HCT116 (cell line): ENCODE measurements at regions not wholly inside any gene's neighbourhood (a gene's known extent, or its start where the extent isn't known, plus 50 kb on each side); places are given as distances from the start of the nearest gene placed in this dataset.

Experiments
- ATF3 ChIP-seq: IDR thresholded peaks from 2 replicates; pipeline ENCODE4 v1.6.1; 2012
- CEBPB ChIP-seq: IDR thresholded peaks from 2 replicates; pipeline ENCODE4 v1.6.1; 2012; ENCODE audit warnings: low read depth
- CTCF ChIP-seq, 3 experiments: fragments of 200-600 bp in 1 of 3; sonication (generic) in 1 of 3; IDR thresholded peaks in 2 of 3; conservative IDR thresholded peaks in 1 of 3; 2 replicates each; pipeline ENCODE4 v1.5.1; 2012 to 2017; ENCODE audit warnings: low read depth in 2 of 3, low read length in 2 of 3, antibody characterized with exemption in 1 of 3, borderline replicate concordance in 1 of 3, control low read depth in 1 of 3, mild to moderate bottlenecking in 1 of 3, mixed read lengths in 1 of 3, mixed run types in 1 of 3, moderate library complexity in 1 of 3; ENCODE audit not compliant: insufficient read depth in 1 of 3
- ELF1 ChIP-seq: IDR thresholded peaks from 2 replicates; pipeline ENCODE4 v1.6.1; 2012; ENCODE audit warnings: low read depth, borderline replicate concordance
- EZH2 ChIP-seq: fragments of 200-600 bp; sonication (generic); IDR thresholded peaks from 2 replicates; pipeline ENCODE4 v1.6.1; 2017; ENCODE audit warnings: antibody characterized with exemption, mixed run types
- EZH2phosphoT487 ChIP-seq: fragments of 200-600 bp; IDR thresholded peaks from 2 replicates; pipeline ENCODE4 v1.6.1; 2018; ENCODE audit warnings: antibody characterized with exemption, borderline replicate concordance
- MAX ChIP-seq: IDR thresholded peaks from 2 replicates; pipeline ENCODE4 v1.6.1; 2012
- POLR2A ChIP-seq: IDR thresholded peaks from 2 replicates; pipeline ENCODE4 v1.7.0; 2011; ENCODE audit warnings: borderline replicate concordance; ENCODE audit not compliant: insufficient read depth, insufficient read length; ENCODE audit errors: extremely low read depth
- POLR2AphosphoS5 ChIP-seq: IDR thresholded peaks from 2 replicates; pipeline ENCODE4 v1.6.1; 2011; ENCODE audit warnings: mild to moderate bottlenecking, low read depth, low read length, moderate library complexity
- REST ChIP-seq: IDR thresholded peaks from 2 replicates; pipeline ENCODE4 v1.6.1; 2012; ENCODE audit warnings: low read depth
- SRF ChIP-seq: IDR thresholded peaks from 2 replicates; pipeline ENCODE4 v1.6.1; 2012; ENCODE audit warnings: low read depth
- TCF7L2 ChIP-seq: IDR thresholded peaks from 2 replicates; pipeline ENCODE4 v1.7.0; 2011; ENCODE audit warnings: borderline replicate concordance, inconsistent platforms; ENCODE audit not compliant: insufficient read depth, insufficient read length; ENCODE audit errors: extremely low read depth
- ZBTB33 ChIP-seq: IDR thresholded peaks from 2 replicates; pipeline ENCODE4 v1.6.1; 2011; ENCODE audit warnings: mild to moderate bottlenecking, low read length, moderate library complexity; ENCODE audit not compliant: insufficient replicate concordance; ENCODE audit errors: extremely low read depth
- ZNF274 ChIP-seq: fragments of 200-500 bp; sonication (Bioruptor generic); IDR thresholded peaks from 2 replicates; pipeline ENCODE4 v1.6.1; 2014; ENCODE audit warnings: mild to moderate bottlenecking, low read depth, low read length, inconsistent platforms

- TF ChIP-seq POLR2AphosphoS5 (no peak), ELF1 (no peak), EZH2 (no peak), CTCF (IDR thresholded peaks at IDR 0.05 in 2 of 3, conservative IDR thresholded peaks at IDR 0.05 in 1 of 3; ENCODE audit: borderline replicate concordance in 1 of 3, insufficient read depth in 1 of 3, low read depth in 2 of 3, low read length in 2 of 3) (no peak), ZBTB33 (no peak), ATF3 (no peak), REST (no peak), POLR2A (no peak), MAX (no peak), ZNF274 (no peak), EZH2phosphoT487 (no peak), SRF (no peak), CEBPB (no peak), TCF7L2 (no peak)
Measured at GRCh38 chr3:713006-713621, 379.7 kb upstream of the CNTN6 start.
